ENCODE measurements at regions not wholly inside any gene's neighbourhood (a gene's known extent, or its start where the extent isn't known, plus 50 kb on each side); places are given as distances from the start of the nearest gene placed in this dataset.

GRCh38 chr1:232381394-232382100, 248.4 kb downstream of the SIPA1L2 start:
- no peak for TF ChIP-seq CTCF (IDR thresholded peaks at IDR 0.05; ENCODE audit: control extremely low read depth, extremely low read depth, low read depth, missing control alignments)
- ChIA-PET CTCF (no interaction called here), POLR2A (no interaction called here)
- no peak for DNase-seq (ENCODE audit: extremely low spot score)

- POLR2A ChIA-PET = no interaction called here
- TF ChIP-seq CTCF (IDR thresholded peaks at IDR 0.05; ENCODE audit: control extremely low read depth, extremely low read depth, low read depth, missing control alignments) = no peak
- CTCF ChIA-PET = no interaction called here
- DNase-seq (ENCODE audit: extremely low spot score) = no peak
Observed at GRCh38 chr1:232380596-232380995, 249.3 kb downstream of the SIPA1L2 start.

GRCh38 chr1:232380131-232380530, 249.8 kb downstream of the SIPA1L2 start:
- no peak for DNase-seq (ENCODE audit: extremely low spot score)
- CTCF ChIA-PET = no interaction called here
- POLR2A ChIA-PET = no interaction called here
- no peak for TF ChIP-seq CTCF (IDR thresholded peaks at IDR 0.05; ENCODE audit: control extremely low read depth, extremely low read depth, low read depth, missing control alignments)

GRCh38 chr1:232379063-232379434, 250.9 kb downstream of the SIPA1L2 start:
- ChIA-PET CTCF (no interaction called here), POLR2A (no interaction called here)
- TF ChIP-seq CTCF (IDR thresholded peaks at IDR 0.05; ENCODE audit: control extremely low read depth, extremely low read depth, low read depth, missing control alignments) = no peak
- no peak for DNase-seq (ENCODE audit: extremely low spot score)

GRCh38 chr1:232378266-232379062, 251.5 kb downstream of the SIPA1L2 start:
- ChIA-PET POLR2A (no interaction called here), CTCF (no interaction called here)
- TF ChIP-seq CTCF (IDR thresholded peaks at IDR 0.05; ENCODE audit: control extremely low read depth, extremely low read depth, low read depth, missing control alignments) = no peak

GRCh38 chr1:232377494-232377770, 252.5 kb downstream of the SIPA1L2 start:
- TF ChIP-seq CTCF (IDR thresholded peaks at IDR 0.05; ENCODE audit: control extremely low read depth, extremely low read depth, low read depth, missing control alignments) = no peak
- CTCF ChIA-PET = no interaction called here
- POLR2A ChIA-PET = no interaction called here
- DNase-seq (ENCODE audit: extremely low spot score) = no peak

More at GRCh38 chr1:232378266-232379062, 251.5 kb downstream of the SIPA1L2 start:
- no peak for DNase-seq (ENCODE audit: extremely low spot score)

All from GM10248 (cell line).